Dedifferentiated amniotic fluid mesenchymal stem cell (primary cell): ENCODE measurements at regions not wholly inside any gene's neighbourhood (a gene's known extent, or its start where the extent isn't known, plus 50 kb on each side); places are given as distances from the start of the nearest gene placed in this dataset.

Experiments
- DNase-seq: peaks from one replicate; pipeline ENCODE4 v3.0.0-alpha.2; 2016; ENCODE audit errors: extremely low spot score

DNA sequence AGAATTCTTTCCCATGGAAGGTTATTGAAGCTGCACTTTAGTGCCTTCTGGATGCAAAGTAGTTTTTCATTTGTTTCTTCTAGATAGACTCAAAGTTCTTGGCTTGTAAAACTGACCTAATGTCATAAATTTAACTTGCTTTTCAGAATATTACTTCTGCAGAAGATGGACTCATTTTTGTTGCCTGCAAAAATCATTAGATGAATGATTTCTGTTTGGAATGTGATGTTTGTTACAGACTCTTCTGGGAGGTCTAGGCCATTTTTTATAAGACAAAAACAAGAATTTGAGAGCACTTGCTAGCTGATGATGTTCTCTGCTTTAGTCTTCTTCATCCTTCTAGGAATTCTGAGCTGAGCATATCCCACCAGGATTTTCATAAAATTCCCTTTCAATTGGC is 308.6 kb upstream of the GIMD1 start:
- DNase-seq: no peak

- no peak for DNase-seq
These were observed 307.8 kb upstream of the GIMD1 start for GRCh38 chr4:106676173-106676921.

DNA sequence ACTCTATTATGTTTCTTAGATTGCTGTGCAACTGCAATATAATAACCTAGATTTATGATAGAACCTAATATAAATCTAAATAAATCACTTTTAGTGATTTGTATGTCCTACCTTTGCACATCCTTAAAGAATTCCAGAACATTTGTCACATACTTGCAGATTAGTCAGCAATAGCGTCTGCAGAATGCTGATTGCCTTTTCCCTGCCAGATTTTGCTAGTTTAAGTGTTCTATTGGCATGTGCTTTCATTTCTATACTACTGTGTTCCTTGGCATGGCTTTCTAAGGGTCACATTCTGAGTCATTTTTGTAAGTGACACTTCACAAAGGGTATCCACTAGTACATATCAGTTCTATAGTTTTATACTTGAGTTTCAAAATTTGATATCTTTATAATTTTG is 303.1 kb upstream of the GIMD1 start:
- DNase-seq: no peak

- no peak for DNase-seq
These were observed 302.4 kb upstream of the GIMD1 start for GRCh38 chr4:106670976-106671375.

- no peak for DNase-seq
These were observed 290.8 kb upstream of the GIMD1 start for GRCh38 chr4:106659371-106659770.

- no peak for DNase-seq
These were observed 283.5 kb upstream of the GIMD1 start for GRCh38 chr4:106652095-106652494.

DNA sequence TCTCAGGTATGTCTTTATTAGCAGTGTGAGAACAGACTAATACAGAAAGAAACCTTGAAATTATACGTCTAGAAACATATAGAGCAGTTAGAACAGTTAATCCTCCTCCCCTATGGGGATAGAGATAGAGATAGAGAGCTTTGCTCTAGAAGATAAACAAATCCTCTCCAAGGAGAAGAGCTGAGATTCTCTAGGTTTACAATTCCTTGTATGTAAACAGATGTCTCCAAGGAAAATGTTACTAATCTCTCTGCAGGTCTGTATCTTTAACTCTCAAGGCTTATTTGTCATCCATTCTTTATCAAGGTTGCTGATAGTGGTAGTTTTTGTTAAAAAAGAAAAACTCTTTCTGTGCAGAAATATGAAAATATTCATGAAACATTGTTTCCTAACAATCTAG is 282.1 kb upstream of the GIMD1 start:
- DNase-seq: no peak

- no peak for DNase-seq
These were observed 278.9 kb upstream of the GIMD1 start for GRCh38 chr4:106647451-106647850.

- no peak for DNase-seq
These were observed 260.7 kb upstream of the GIMD1 start for GRCh38 chr4:106629268-106629625.

- DNase-seq: no peak
These were observed 260.1 kb upstream of the GIMD1 start for GRCh38 chr4:106628586-106629267.

DNA sequence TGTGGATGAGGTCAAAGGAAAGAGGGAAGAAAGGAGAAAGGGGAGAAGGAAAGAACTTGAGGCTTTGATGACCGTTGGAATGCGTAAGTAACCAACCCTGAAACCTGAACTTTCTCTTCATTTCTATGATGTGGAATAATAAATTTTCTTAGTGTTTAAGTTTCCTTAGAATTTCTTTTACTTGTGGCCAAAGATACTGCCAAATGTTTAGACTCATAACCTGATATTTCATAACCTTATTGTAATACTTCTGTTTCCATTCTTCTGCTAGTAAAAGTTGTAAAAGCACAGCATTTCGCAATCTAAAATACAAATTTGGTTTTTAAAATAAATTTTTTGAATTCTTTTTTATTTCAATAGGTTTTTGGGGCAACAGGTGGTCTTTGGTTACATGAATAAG is 258.5 kb upstream of the GIMD1 start:
- DNase-seq: no peak

- DNase-seq: no peak
These were observed 256.1 kb upstream of the GIMD1 start for GRCh38 chr4:106624671-106625070.

- no peak for DNase-seq
These were observed 250.4 kb upstream of the GIMD1 start for GRCh38 chr4:106618956-106619355.

GRCh38 chr4:106615961-106616360 is 247.4 kb upstream of the GIMD1 start:
- no peak for DNase-seq

GRCh38 chr4:106615410-106615945 is 246.9 kb upstream of the GIMD1 start:
- DNase-seq: no peak

DNA sequence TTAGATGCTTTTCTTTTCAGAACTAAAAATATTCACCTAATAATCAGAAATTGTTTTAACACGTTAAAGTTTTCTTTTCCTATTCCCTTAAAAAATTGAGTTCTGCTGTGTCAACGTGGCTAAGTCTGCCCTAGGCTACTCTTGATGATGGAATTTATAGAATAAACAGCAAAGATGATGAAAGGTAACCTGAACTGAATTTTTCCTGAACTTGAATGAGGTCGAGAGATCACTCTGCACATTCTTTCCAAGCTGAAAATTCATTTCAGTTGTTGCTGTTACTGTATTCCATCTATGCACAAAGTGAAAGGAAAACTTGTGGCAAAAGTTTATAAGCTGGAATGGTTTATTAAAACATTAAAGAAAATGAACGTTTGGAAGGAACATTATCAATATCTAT is 245.9 kb upstream of the GIMD1 start:
- DNase-seq: peak; percentile 77

DNA sequence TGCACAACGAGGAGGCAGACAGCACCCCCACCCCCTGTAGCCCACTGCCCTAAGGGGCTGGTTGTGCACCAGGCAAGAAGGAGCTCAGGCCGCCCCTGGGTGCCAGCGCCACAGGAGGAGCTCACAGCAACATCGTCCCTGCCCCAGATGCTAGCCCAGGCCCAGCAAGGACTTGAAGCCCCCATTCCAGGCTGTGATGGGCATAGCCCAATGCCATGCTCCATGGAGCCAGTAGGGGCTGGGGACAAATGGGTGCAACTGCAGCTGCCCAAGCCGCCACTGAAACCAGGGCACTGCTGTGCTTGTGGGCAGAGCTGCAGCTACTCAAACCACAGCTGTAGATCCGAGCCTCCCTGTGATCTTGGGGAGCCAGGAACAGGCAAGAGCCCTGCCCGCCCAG is 241.3 kb upstream of the GIMD1 start:
- DNase-seq: no peak

GRCh38 chr4:106607558-106607957 is 239.0 kb upstream of the GIMD1 start:
- no peak for DNase-seq

DNA sequence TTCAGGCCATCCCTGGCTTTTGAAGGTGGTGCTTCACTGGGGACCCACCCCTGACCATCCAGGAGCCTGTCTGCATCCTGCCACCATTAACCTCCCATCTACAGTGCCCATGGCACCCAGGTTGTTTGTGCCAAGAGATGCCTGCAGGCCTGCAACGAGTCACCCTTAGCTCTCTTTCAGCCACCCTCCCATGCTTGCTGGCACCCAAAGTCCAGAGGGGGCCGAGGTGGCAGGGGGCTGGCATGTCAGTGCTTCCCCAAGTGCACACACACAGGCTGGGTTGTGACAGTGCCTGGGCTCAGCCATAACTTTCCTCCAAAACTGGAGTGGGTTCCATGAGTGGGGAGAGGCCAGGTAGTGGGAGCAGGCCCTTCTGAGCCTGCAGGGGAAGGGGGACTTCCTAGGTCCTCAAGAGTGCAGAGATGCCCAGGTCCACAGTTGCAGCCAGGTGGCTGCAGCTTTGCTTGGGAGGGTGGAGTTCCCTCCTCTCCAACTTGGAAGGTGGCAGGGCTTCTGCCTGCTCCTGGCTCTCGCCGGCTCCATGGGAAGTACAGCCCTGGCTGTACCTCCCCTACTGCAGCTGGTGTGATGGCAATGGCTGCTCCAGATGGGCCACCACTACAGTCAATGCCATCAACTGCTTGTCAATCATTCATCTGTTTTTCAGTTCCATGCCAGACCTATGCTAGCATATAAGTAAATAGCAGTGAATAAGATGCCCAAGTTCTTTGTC is 235.9 kb upstream of the GIMD1 start:
- no peak for DNase-seq

- DNase-seq: no peak
These were observed 234.9 kb upstream of the GIMD1 start for GRCh38 chr4:106603471-106603870.

- DNase-seq: no peak
These were observed 234.1 kb upstream of the GIMD1 start for GRCh38 chr4:106602711-106603110.

DNA sequence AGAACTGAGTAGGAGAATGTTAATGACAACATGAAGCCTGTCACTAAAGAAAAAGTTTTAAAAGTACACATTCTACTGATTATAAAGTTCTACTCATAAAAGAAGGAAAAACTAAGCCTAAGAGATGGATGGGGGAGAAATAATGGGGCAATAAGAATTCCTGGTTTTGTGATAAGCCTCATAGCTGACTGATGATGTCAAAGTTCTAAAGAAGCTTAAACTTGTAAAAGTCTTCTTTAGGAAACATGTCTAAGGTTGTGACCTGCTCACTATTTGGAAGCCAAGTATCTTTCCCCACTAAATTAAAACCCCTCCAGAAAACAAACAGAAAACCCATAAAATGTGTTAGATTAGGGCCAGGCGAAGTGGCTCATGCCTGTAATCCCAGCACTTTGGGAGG is 232.9 kb upstream of the GIMD1 start:
- DNase-seq: no peak

DNA sequence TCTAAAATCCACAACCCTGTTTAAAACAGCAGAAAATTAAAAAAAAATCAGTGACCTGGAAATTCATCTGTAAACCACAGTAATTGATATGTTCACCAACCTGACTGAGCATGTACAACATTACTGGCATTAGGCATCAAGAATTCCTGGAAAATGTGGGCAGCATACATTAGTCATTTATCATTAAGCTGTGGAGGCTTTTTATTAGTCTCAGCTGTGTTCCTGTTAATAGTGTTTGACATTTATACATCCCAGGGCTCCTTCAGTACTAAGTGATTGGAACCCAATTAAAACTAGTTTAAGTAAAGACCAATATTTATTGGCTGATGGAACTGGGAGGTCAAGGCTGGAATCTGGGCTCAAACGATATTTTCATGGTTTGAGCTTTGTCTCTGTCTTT is 227.3 kb upstream of the GIMD1 start:
- no peak for DNase-seq
